ENCODE measurements at regions not wholly inside any gene's neighbourhood (a gene's known extent, or its start where the extent isn't known, plus 50 kb on each side); places are given as distances from the start of the nearest gene placed in this dataset.

GRCh38 chr13:107458269-107458668 is 757.1 kb downstream of the LIG4 start:
- DNase-seq, result no peak

- no peak for DNase-seq
Measured at GRCh38 chr13:107457686-107458085, 757.6 kb downstream of the LIG4 start.

- DNase-seq, result no peak
Measured at GRCh38 chr13:107456431-107456830, 758.9 kb downstream of the LIG4 start.

GRCh38 chr13:107452833-107453232 is 762.5 kb downstream of the LIG4 start:
- DNase-seq, result no peak

GRCh38 chr13:107450931-107451330 is 764.4 kb downstream of the LIG4 start:
- DNase-seq, result no peak

- DNase-seq, result no peak
Measured at GRCh38 chr13:107450431-107450830, 764.9 kb downstream of the LIG4 start.

GRCh38 chr13:107447591-107447990 is 767.7 kb downstream of the LIG4 start:
- DNase-seq, result no peak

- no peak for DNase-seq
Measured at GRCh38 chr13:107441279-107441678, 774.1 kb downstream of the LIG4 start.

GRCh38 chr13:107438251-107438650 is 777.1 kb downstream of the LIG4 start:
- DNase-seq, result no peak

- DNase-seq, result no peak
Measured at GRCh38 chr13:107434347-107434746, 781.0 kb downstream of the LIG4 start.

GRCh38 chr13:107427536-107427935 is 787.8 kb downstream of the LIG4 start:
- no peak for DNase-seq

GRCh38 chr13:107422421-107422820 is 792.9 kb downstream of the LIG4 start:
- peak in 1 of 5 experiments; percentile 50 for DNase-seq

- DNase-seq, result no peak
Measured at GRCh38 chr13:107421951-107422350, 793.4 kb downstream of the LIG4 start.

- DNase-seq, result no peak
Measured at GRCh38 chr13:107421028-107421427, 794.3 kb downstream of the LIG4 start.

GRCh38 chr13:107413005-107413404 is 802.3 kb downstream of the LIG4 start:
- DNase-seq, result no peak

GRCh38 chr13:107407074-107407473 is 808.3 kb downstream of the LIG4 start:
- DNase-seq, result no peak

- DNase-seq, result no peak
Measured at GRCh38 chr13:107395927-107396662, 819.2 kb downstream of the LIG4 start.

GRCh38 chr13:107392205-107392604 is 823.1 kb downstream of the LIG4 start:
- DNase-seq, result no peak

- DNase-seq, result no peak
Measured at GRCh38 chr13:107387525-107387924, 819.6 kb upstream of the ARGLU1 start.

- DNase-seq, result no peak
Measured at GRCh38 chr13:107379407-107380155, 811.6 kb upstream of the ARGLU1 start.

GRCh38 chr13:107376341-107377125 is 808.6 kb upstream of the ARGLU1 start:
- DNase-seq, result no peak

GRCh38 chr13:107375701-107376340 is 807.9 kb upstream of the ARGLU1 start:
- no peak for DNase-seq

- DNase-seq, result no peak
Measured at GRCh38 chr13:107374038-107374437, 806.1 kb upstream of the ARGLU1 start.
